Ishikawa (cell line): ENCODE measurements at regions not wholly inside any gene's neighbourhood (a gene's known extent, or its start where the extent isn't known, plus 50 kb on each side); places are given as distances from the start of the nearest gene placed in this dataset.

Experiments used
- CEBPB ChIP-seq: IDR thresholded peaks from 2 replicates; pipeline ENCODE4 v1.6.1; 2012
- CREB1 ChIP-seq: IDR thresholded peaks from 2 replicates; pipeline ENCODE4 v1.6.1; 2012; ENCODE audit warnings: low read depth
- EGR1 ChIP-seq: IDR thresholded peaks from 2 replicates; pipeline ENCODE4 v1.6.1; 2012
- EP300 ChIP-seq: IDR thresholded peaks from 2 replicates; pipeline ENCODE4 v1.6.1; 2012; ENCODE audit warnings: borderline replicate concordance
- FOXM1 ChIP-seq: IDR thresholded peaks from 2 replicates; pipeline ENCODE4 v1.6.1; 2012; ENCODE audit warnings: low read depth, borderline replicate concordance
- NFIC ChIP-seq: IDR thresholded peaks from 2 replicates; pipeline ENCODE4 v1.6.1; 2012
- RAD21 ChIP-seq: IDR thresholded peaks from 2 replicates; pipeline ENCODE4 v1.6.1; 2012; ENCODE audit warnings: low read depth
- TAF1 ChIP-seq: IDR thresholded peaks from 2 replicates; pipeline ENCODE4 v1.6.1; 2012; ENCODE audit warnings: low read depth, mild to moderate bottlenecking
- YY1 ChIP-seq: IDR thresholded peaks from 2 replicates; pipeline ENCODE4 v1.6.1; 2012; ENCODE audit warnings: low read depth
- TF ChIP-seq, protein P1 (sequence below): IDR thresholded peaks from 2 replicates; pipeline ENCODE4 v1.6.1; 2012
- TF ChIP-seq, protein P2 (sequence below): IDR thresholded peaks from 2 replicates; pipeline ENCODE4 v1.6.1; 2012; ENCODE audit warnings: low read depth, mild to moderate bottlenecking
- TF ChIP-seq, protein P3 (sequence below): IDR thresholded peaks from 2 replicates; pipeline ENCODE4 v1.6.1; 2012

DNA sequence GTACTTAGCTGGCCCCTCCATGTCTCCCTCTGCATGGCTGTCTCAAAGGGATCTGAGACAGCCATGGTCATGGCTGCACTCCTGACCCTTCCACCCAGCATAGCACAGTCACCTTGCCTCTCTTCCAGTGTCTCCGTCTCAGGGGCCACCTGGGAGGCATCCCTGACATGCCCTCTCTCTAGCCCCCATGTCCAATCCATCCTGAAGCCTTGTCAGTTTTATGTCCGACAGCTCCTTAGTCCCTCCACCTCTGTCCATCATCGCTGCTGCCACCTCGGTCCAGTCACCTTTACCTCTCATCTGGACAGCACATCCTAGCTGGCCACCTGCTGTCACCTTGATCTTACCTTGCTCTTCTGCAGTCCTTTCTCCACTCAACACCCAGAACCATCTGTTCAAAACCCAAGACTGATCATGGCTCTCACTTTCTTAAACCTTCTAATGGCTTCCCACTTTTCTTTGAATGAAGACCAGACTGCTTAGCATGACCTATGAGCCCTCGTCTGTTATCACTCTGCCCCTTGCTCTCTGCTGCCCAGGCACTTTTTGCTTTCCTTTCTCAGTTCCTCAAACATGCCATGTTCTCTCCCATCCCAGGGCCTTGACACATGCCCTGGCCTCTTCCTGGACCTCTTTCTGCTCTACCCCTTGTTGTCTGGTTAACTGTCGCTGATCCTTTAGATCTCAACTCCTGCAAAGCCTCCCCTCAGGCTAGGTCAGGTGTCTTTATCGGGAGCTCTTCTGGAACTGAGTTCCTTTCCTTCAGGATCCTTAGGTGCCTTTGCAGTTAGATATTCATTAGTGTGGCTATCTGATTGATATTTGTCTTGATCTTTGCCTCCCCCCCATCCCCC, 181.8 kb upstream of the PITX1 start:
- TF ChIP-seq EP300, result no peak
- TF ChIP-seq CEBPB, result no peak
- TF ChIP-seq CREB1, result no peak
- TF ChIP-seq, protein P1, sequence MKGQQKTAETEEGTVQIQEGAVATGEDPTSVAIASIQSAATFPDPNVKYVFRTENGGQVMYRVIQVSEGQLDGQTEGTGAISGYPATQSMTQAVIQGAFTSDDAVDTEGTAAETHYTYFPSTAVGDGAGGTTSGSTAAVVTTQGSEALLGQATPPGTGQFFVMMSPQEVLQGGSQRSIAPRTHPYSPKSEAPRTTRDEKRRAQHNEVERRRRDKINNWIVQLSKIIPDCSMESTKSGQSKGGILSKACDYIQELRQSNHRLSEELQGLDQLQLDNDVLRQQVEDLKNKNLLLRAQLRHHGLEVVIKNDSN, result no peak
- TF ChIP-seq RAD21, result no peak
- TF ChIP-seq, protein P2, sequence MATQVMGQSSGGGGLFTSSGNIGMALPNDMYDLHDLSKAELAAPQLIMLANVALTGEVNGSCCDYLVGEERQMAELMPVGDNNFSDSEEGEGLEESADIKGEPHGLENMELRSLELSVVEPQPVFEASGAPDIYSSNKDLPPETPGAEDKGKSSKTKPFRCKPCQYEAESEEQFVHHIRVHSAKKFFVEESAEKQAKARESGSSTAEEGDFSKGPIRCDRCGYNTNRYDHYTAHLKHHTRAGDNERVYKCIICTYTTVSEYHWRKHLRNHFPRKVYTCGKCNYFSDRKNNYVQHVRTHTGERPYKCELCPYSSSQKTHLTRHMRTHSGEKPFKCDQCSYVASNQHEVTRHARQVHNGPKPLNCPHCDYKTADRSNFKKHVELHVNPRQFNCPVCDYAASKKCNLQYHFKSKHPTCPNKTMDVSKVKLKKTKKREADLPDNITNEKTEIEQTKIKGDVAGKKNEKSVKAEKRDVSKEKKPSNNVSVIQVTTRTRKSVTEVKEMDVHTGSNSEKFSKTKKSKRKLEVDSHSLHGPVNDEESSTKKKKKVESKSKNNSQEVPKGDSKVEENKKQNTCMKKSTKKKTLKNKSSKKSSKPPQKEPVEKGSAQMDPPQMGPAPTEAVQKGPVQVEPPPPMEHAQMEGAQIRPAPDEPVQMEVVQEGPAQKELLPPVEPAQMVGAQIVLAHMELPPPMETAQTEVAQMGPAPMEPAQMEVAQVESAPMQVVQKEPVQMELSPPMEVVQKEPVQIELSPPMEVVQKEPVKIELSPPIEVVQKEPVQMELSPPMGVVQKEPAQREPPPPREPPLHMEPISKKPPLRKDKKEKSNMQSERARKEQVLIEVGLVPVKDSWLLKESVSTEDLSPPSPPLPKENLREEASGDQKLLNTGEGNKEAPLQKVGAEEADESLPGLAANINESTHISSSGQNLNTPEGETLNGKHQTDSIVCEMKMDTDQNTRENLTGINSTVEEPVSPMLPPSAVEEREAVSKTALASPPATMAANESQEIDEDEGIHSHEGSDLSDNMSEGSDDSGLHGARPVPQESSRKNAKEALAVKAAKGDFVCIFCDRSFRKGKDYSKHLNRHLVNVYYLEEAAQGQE, result no peak
- no peak for TF ChIP-seq EGR1
- TF ChIP-seq NFIC, result no peak
- no peak for TF ChIP-seq TAF1
- no peak for TF ChIP-seq FOXM1
- TF ChIP-seq, protein P3, sequence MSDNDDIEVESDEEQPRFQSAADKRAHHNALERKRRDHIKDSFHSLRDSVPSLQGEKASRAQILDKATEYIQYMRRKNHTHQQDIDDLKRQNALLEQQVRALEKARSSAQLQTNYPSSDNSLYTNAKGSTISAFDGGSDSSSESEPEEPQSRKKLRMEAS, result no peak
- TF ChIP-seq YY1, result no peak
